MV-4-11 (cell line): ENCODE measurements at regions not wholly inside any gene's neighbourhood (a gene's known extent, or its start where the extent isn't known, plus 50 kb on each side); places are given as distances from the start of the nearest gene placed in this dataset.
A peak's percentile ranks its signal among the peaks of the same experiment; 100 is the strongest.
"Not testable (repeated sequence)": the region's sequence is repeated elsewhere in the genome, so short reads cannot be mapped to it uniquely, and the experiment has no call there.

Source experiments
- DNase-seq: peaks from one replicate; lab custom pipeline; 2025; lab: John Stamatoyannopoulos, UW

DNA sequence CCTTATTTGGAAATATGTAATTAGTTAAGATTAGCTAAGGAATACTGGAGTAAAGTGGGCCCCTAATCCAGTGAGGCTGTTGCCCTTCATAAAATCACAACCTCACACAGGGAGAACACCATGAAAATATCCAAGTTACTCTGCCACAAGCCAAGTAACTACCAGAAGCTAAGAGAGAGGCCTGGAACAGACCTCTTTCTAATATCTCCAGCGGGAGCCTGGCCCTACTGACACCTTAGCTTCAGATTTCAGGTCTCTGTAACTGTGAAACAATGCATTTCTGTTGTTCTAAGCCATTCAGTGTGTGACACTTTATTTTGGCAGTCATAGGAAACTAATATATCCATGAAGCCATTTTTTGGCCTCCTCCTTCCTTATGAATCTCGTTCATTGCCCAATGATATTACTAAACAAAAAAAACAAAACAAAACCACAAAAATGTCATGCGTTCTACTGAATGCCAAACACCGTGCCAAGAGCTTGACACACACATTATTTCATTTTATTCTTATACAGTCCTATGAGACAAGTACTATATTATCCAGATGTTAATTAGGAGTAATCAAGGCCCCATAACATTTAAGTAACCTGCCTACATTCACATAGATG lies 699.0 kb downstream of the MAT2B start:
- no peak for DNase-seq

DNA sequence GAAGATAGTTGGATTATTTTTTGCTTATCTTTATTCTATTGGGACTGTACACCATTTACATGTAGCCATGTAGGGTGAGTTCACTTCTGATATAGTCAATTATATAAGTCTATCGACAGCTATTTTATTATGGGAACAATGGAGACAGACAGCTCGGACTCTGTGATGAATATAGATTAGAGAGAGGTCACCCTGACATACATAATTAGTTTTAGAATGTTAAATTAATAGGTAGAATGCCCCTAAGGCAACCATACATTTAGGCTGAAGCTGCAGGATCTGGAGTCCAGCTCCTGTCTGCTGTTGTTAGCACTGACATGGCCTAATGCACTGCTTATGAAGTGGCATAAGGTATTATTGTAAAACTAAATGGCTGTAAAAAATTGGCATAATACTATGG lies 700.8 kb downstream of the MAT2B start:
- DNase-seq: no peak

DNA sequence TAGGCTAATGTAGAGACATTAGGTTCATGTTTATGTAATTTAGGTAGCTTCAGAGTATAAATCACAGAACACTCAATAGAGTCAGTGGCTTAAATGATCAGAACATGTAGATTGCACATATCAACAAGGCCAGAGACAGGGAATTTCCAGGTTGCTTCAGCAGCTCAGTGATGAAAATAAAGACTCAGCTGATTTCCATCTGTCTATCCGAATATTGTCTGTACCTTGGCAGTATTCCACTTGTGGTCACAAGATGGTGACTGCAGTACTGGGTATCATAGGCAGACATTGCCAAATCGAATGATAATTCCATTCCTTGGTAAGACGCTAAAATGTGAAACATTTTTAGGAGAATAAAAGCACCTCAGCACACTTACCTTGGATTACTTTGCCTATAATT lies 702.2 kb downstream of the MAT2B start:
- DNase-seq: no peak

DNA sequence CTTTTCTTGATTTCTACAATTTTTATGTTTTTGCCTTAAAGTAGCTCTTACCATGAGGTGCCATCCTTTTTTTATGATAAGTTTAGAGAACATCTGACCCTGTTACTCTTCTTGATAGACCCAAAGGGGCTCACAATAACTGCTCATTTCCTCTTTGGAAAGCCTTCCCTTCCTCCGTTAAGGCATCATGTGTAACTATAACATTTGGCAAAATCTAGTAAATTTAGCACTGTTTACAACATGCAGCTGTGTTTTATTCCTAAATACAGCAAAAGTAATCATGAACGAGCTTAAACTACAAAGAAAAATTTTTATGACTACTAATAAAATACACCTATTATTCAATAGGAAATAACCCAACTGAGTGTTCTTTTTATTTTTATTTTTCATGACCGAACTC lies 705.1 kb downstream of the MAT2B start:
- no peak for DNase-seq

DNA sequence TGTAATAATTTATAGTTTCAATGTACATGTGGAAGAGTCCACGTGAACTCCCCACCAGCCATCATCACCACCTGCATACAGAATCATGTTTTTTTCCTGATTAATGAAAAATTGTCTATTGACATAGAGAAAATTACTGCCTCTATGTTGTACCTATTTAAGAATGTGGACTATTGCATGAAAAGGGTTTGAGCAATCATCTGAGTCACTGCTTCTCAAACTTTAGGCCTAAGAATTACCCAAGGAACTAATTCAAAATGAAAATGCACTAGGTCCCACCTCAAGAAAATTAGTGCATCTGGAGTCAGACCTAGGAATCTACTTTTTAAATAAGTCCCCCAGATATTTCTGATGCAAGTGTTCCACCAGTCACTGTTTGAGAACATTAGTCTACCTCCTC lies 709.3 kb downstream of the MAT2B start:
- DNase-seq: no peak

DNA sequence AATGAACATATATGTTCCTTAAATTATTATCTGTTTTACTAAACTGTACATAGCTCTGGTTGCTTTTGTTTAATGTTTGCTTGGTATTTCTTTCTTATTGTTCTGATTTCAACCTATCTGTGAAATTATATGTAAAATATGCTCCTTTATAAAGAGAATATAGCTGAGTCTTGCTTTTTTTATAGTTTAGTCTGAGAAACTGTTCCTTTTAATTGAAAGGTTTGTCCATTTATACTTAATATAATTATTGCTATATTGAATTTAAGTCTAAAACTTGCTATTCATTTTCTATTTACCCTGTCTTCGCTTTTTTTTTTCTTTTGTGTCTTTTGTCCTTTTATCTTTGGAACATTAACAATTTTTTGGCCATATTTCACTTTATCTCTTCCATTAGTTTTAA lies 712.0 kb downstream of the MAT2B start:
- DNase-seq: no peak

DNA sequence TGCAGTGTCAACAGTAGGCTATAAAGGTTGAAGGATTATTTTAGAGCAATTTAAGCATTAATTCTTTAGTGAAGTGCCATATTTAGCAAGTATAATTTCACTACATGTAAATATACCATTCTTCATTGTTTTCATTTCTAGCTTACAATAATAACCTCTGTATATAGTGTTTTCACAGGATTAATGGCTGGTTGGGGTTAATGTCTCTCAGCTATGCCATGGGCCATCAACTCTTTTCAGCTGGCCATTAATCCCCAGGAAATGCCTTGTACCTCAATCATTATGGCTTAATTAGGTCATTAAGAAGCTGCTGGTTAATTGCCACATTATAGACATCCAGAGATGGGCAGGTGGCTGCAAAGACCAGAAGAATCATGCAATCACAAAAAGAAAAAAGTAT lies 715.1 kb downstream of the MAT2B start:
- DNase-seq: no peak

DNA sequence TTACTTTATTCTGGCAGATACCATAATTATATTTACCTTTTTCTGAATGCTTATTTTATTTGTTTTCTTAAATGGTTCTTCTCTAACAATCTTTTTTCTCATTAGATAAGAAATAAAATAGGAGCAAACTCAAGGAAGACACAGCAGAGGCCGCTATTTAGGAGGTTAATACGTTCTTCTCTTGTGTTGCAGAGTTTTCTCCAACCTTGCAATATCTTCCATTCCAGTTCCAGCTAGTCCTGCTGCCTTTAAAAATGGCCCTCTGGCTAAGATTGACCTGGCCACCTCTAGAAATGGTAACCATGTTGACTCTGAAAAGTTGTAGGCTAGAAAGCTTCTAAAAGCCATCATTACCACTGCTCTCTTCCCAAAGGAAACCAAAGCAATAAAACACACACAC lies 718.8 kb downstream of the MAT2B start:
- DNase-seq: no peak

DNA sequence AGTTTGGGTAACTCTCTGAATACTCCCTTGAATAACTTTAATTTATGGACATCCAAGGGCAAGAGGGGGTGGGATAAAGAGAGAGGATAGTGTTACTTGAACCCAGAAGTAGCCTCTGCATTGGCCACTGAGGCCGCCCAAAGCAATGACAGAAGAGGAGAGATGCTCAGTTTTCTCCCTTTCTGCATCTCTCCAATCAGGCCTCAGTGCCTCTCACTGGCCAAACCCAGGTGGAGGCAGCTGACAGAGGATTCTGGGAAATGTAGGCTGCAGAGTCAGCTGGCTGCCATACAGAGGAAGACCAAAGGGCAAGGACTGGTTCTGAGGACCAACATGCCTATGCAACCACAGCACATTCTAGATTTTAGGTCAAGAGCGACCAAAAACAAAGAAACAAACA lies 719.4 kb downstream of the MAT2B start:
- no peak for DNase-seq

DNA sequence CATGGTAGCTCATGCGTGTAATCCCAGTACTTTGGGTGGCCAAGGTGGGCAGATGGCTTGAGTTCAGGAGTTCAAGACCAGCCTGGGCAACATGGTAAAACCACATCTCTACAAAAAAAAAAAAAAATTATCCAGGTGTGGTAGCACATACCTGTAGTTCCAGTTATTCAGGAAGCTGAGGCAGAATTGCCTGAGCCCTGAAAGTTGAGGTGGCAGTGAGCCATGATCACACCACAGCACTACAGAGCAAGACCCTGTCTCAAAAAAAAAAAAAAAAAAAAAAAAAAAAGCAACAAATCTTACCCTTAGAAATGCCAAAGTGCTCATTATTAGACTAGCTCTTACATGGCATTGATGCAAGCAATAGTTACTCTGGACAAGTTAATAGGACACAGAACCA lies 724.9 kb downstream of the MAT2B start:
- DNase-seq: no peak

DNA sequence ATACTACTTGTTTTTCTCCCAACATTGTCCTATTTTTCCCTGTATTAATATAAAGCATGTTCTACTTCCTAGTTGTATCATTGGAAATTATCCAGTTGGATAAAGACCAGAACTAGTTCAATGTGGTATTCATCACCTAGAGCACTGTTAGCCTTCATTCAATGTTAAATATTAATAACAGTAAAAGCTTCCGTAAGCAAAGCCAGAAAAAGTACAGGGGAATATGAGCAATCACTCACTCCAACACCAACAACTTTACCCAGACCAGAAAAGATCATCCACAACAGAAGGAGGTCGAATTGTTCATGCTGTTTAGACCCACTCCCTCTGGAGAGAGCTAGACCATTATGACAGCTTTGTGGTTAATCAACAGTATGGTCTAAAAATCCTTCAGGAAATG lies 728.4 kb downstream of the MAT2B start:
- DNase-seq: no peak

DNA sequence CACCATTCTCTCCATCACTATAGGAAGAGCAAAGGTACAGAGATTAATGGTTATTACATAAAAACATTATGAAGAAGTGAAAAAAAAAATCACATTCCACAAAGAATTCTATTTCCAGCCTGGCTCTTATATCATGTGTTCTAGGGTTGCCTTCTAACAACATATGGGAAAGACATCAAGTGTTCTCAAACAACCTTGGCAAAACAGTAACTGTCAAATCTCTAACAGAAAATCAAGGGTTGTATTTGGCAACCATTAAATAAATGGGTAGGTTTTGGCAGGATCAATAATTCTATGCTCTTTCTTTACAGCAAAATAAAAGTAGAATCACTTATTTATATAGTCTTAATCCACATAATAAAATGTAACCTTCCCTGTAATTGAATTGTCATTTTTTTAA lies 728.9 kb downstream of the MAT2B start:
- DNase-seq: no peak

DNA sequence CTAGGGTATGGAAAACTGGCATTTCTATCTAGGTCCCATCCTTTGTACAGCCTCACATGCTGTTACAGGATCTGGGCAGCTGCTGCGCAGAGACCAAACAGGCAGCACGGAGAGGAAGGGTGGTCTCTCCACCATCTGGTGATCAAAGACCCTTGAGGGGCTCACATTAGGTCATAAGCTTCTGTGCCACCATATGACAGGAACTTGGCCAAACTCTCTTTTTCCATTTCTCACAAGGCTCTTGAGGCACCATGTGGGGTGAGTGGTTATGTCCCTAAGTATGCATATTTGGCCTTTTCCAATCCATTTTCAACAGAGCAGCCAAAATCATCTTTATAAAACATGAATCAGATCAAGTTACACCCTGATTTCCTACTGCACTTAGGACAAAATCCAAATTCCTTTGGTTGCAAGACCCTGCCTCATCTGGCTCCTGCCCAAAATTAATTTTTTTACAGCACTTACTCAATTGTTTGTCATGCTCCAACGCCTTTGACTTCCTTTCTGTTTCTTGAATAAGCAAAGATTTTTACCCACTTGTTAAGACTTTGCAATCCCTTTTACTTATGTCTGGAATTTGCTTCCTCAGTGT lies 730.0 kb downstream of the MAT2B start:
- DNase-seq: no peak

DNA sequence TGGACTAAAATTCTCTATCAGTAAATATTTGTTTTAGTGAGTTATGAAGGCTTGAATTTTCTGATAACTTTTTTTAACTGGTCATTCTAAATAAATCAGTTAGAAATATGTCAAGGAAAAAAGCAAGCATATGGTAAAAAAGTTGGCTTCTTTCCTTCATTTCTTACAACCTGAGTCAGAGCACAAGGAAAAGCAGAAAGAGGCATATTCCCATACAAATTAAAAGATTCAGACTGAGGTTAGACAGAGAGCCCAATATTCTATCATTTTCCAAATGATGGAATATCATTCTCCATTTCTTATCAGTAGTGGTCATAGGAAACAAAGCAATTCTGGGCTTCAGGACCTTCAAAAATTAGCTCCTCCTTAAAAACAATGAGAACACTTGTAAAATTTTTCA lies 732.1 kb downstream of the MAT2B start:
- DNase-seq: no peak

DNA sequence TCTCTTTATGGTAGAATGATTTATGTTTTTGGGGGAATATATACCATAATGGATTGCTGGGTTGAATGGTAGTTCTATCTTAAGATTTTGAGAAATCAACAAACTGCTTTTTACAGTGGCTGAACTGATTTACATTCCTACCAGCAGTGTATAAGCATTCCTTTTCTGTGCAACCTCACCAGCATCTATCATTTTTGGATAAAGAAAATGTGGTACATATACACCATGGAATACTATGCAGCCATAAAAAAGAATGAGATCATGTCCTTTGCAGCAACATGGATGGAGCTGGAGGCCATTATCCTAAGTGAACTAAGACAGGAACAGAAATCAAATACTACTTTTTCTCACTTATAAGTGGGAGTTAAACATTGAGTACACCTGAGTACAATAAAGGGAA lies 746.4 kb downstream of the MAT2B start:
- not testable (repeated sequence) for DNase-seq

DNA sequence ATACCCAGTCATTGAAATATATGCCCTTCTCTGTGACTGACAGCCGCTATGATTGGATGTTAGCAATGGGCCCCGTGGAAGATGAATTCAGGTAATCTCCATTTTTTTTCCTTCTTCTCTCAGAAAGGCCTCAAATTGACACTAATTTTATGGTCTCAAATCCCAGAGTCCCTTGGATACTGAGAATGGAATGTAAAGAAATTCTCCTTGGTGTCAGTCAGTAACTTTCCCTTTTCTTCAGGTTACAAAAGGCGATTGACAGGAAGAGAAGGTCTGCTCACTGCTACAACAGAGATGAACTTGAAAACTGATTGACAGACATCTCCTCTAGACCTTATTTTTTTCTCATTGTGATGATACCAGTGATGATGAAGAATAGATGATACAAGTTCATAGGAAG lies 748.3 kb downstream of the MAT2B start:
- no peak for DNase-seq

DNA sequence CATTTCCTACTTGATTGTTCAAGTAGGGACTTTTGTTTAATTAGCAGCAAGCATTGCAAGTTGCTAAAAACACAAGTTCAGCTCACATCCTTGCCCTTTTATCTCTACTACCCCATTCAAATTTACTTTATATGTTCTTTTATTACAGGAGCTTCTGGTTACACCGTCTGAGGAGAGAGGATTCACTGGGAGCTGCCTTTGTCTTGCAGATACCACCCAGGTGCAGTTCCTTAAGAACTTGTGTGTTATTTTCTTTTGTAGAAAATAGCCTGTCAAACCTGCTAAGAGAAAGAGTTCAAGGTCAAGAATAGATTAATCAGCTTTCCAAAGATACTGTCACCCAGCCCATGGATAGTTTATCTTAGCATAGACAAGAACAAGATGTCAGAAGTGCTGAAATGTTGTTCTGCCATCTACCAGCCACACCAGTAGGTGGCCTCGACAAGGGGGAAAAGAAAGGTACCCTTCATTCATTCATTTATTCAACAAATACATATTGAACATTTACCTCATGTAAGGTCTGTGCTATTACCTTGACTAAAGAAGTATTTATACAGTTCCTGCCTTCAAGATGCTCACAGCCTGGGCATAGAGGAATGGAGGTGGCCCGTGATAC lies 750.3 kb downstream of the MAT2B start:
- DNase-seq: no peak

DNA sequence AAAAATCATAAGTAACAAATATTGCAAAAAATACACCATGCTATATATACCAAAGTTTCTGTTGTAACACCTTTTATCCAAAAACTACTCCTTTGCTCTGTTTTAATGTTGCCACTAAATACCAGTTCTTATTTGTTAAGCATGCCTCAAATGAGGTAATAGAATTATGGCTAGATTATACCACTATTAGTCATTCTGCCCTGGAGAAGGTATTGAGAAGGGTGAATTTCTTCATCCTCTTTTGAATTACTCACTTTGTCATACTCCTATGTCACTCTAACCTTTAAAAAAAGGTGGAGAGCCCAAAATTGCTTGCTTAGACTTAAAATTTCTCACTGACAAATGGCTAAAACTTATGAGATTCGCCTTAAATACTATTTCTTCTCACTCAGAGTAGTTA lies 750.9 kb downstream of the MAT2B start:
- no peak for DNase-seq

DNA sequence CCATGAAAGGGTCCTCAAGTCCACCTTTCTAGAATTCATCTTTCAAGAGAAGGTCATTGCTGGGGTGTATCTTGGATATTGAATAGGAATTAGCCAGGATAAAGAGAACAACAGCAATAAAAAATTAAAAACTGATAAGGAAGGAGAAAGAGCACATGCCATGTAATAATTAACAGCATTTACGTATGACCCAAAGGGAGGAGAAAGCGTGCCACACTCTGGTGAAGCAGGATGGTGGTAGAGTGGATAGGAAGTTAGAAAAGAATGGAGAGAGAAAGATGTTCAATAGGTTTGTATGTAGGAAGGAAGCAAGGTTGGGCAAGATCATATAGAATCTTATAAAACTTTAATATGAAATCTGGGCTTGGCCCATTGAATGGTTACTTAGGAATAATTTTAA lies 751.5 kb downstream of the MAT2B start:
- DNase-seq: no peak

DNA sequence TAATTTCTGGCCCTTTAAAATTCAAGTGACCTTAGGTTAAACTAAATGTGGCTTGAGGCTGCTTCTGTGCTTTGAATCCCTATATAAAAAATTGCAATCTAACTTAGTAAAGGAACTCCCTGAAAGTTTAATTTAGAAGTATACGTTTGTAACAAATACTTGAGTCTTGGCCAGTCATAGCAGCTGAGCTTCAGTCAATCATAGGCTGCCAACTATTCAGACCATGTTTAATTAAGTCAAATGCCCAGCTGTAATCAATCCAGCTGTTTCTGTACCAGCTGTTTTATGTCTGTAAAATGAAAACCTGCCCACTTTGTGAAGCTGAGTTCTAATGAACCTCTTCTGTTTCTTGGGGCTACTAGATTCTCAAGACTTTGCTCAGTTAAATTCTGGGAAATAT lies 760.1 kb downstream of the MAT2B start:
- DNase-seq: no peak

DNA sequence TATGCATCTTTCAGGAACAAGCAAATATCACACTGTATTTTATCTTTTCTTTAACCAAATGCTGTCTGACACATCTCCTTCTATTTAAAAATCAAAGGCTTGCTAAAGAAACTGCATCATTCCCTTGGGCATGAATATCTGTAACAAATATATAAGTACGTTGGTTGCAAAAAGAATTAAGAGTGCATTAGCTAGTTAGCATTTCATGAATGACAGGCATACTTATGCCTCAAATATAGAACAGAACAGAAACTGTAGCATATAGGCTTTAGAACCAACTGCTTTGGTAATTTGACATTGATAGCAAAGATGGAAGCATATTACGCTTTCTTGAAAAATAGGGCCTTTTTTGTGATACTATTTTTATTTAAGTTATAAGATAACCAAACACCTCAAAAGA lies 761.2 kb downstream of the MAT2B start:
- no peak for DNase-seq

DNA sequence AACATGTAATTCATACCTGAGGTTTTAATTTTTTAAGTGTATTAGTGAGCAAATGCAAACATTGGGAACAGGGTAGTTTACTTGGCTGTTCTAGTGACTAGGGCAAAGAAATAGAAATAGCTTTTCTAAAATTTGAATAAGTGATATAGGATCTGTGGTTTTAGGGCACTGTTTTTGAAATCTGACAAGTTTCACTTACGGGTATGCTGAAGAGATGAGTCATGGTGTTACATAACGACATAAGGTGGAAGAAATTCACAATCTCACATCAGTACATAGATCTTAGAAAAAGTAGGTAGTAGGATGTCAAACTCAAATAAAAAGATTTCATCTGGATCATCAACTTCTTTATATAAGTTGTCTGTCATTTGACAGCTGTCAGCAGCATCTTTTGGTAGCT lies 772.3 kb downstream of the MAT2B start:
- DNase-seq: peak; percentile 9

DNA sequence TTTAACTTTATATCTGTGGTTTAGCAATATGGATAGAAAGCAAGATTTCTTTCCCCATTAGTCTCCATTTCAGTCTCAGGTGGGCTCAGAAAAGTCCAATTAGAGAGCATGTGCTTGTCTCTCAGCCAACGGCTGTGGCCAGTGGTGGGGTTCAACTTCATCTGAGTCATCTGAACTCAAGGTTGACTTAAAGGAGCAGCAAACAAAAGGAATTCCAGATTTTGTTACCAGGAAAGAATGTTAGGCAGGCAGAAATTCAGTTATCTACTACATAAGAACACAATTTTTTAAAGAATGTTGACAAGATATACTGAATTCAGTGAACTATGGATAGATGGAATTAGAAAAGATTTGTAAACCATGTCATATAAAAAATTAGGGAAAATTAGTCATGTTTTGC lies 784.1 kb downstream of the MAT2B start:
- DNase-seq: no peak

DNA sequence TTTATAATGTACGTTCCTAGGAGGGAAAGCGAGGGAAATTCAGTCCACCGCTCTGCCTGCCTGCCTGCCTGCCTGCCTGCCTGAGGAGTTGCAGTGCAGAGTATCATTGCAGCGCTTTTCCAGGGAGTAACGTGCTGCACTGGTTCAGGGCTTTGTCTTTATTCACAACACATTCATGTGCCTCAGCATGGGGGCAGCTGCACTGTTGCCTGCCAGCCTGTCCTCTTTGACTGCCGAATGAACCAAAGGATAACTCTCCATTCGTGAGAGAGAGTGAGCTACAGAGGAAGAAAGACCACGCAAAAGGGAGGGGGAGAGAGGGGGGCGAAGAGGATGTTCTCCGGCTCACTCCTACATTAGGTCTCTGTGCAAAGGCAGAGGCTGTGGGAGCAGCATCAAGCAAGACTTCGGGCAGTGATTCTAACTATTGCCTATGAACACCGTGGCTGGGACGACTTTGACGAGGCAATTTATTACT lies 791.2 kb downstream of the MAT2B start:
- DNase-seq: no peak
